Left kidney (tissue), 1 donor: ENCODE measurements at regions not wholly inside any gene's neighbourhood (a gene's known extent, or its start where the extent isn't known, plus 50 kb on each side); places are given as distances from the start of the nearest gene placed in this dataset.
"Not testable (repeated sequence)": the region's sequence is repeated elsewhere in the genome, so short reads cannot be mapped to it uniquely, and the experiment has no call there.

Experiments used
- DNase-seq: peaks from one replicate; pipeline ENCODE4 v3.0.0-alpha.2; 2013

DNA sequence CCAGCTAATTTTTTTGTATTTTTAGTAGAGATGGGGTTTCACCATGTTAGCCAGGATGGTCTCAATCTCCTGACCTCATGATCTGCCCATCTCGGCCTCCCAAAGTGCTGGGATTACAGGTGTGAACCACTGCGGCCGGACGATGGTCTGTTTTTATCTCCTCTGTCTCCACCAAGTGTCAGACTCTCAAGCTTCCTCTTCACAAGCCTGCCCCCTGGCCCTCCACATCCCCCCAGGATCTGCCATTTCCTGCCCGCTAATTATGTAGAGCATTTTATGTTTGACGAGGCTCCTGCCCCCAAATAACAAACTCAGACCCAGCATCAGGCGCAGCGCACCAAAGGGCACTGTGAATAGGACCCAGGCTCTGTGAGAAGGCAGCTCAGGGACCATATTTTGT lies 101.8 kb upstream of the PCBD1 start:
- not testable (repeated sequence) for DNase-seq

DNA sequence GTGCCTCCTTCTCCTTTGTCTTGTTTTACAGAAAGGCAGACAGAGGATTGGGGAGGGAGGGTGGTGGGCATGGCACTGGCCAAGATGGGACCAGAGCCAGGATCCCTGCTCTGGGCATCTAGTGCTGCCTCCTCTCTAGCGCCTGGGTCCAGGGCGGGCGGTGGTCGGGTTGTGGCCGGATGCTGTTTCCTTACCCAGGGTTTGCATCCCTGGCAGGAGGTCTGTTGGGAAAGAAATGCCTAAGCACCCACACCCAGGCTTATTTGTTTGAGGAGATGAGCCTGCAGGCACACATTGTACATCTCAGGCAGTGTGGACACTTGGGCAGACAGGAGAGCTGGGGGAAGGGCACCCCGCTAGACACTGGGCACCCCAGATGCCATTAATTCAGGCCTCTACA lies 102.3 kb upstream of the PCBD1 start:
- no peak for DNase-seq

DNA sequence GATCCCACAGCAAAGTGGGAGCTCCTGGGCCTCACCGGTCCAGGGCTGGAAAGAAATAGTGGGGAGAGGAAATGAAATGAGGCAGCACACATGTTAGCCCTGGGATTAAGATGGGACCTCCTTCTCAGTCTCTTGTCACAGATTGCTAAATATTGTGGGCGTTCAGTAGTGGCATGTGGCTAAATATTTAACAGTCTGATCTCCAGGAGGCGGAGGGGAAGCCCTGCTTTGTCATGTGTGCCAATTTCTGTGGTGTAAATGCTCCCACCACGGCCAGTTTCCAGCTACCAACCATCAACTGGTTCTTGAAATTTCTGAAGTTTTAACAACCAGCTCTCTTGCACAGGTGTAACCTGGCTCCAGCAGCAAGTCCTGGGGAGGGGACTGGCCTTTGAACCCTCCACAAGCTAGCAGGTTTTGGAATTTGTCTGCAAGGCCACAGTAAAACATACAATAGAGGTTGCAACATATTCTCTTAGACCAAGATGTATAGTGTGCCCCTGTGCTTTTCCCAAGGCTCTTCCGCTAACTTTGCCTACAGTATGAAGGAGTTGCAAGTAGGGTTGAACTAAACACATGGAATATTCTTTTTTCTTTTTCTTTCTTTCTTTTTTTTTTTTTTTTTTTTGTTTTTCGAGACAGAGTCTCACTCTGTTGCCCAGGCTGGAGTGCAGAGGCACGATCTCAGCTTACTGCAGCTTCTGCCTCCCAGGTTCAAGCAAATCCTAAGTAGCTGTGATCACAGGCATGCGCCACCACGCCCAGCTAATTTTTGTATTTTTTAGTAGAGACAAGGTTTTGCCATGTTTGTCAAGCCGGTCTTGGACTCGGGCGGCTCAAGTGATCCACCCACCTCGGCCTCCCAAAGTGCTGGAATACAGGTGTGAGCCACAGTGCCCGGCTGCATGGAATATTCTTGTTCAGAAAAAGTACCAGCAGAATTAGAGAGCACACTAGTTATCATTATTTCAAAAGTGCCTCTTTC lies 103.1 kb upstream of the PCBD1 start:
- DNase-seq: no peak

DNA sequence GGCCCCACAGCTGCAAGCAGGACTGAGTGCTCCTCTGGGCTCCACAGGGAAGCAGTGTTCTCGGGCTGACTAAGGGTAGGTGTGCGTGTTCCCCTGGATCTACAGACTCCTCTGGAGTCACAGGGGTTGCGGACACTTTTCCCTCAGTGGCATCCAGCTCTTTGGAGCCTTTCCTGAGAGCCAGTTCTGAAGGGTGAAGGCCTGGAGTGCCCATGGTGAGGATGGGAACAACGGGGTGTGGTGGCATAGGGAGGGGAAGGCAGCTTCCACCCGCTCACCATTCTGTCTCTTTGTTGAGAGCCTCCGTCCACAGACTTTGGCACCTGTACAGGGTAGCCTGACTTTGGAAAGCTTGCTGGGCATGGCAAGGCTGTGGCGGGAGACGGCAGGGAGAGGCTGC lies 104.1 kb upstream of the PCBD1 start:
- no peak for DNase-seq

DNA sequence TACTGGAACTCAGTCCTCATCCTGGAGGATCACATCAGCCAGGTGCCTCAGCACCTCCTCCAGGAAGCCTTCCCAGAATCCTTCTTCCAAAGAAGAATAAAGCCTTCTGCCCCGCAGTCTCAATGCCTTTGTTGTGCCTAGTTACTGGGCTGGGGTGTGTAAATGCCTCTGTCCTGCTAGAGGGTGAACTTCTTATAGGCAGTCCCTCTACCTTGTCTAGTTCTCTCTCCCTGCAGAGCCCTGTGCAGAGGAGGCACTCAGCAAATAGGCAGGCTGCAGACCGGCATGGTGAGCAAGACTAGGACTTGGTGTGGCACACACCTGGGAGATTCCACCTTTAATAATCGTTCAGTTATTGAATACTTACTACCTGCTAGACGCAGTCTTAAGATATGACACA lies 104.7 kb upstream of the PCBD1 start:
- no peak for DNase-seq

DNA sequence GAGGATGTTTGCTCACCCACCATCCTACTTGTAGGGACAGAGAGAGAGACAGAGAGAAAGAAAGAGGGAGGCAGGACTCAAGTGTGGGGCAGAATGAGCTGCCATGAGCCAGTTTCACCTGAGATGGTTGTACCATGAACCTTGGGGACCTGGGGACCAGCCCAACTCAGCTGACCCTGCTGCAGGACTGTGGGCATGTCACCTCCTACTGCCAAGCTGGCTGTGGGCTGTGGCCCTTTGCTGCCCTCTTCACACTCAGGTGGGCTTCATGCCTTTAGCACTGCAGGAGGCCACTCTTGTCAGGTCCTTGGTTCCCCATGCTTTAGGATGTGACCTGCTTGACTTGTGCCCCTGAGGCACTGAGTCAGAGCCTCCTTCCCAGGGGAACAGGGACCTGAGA lies 108.2 kb upstream of the PCBD1 start:
- DNase-seq: no peak

DNA sequence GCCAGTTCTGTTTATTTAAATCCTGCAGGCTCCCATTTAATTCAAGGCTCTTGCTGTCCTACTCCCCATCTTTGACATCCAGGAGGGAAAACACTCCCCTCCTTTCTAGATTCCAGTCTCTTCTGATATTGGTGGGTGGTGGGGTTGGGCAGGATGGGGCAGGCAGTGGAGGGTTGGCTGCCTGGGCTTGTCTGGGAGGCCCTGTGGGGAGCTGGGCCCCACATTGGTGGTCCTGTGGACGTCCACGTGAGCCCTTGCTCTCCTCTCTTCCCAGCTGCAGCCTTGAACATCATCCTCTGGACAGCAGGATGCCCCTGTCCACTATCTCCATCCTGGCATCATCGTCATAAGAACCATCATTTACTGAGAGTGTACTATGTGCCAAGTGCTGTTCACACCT lies 108.9 kb upstream of the PCBD1 start:
- no peak for DNase-seq

DNA sequence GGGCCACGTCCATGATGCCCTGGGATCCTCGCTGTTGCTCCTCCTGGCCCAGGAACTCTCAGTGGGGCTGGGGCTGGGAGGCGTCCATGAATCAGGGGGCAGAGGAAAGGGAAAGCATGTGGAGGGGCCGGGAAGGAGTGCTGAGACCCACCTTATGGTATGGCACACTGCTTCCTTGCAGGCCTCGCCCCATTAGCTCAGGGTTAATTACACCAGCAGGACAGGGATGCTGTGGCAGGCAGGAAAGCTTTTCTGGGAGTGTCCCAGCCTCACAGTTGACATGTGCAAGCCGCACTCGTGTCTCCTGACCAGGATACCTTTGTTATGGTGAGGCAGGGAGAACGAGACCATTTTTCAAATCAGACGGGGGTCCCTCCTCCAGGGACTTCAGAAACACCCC lies 109.7 kb upstream of the PCBD1 start:
- DNase-seq: no peak

DNA sequence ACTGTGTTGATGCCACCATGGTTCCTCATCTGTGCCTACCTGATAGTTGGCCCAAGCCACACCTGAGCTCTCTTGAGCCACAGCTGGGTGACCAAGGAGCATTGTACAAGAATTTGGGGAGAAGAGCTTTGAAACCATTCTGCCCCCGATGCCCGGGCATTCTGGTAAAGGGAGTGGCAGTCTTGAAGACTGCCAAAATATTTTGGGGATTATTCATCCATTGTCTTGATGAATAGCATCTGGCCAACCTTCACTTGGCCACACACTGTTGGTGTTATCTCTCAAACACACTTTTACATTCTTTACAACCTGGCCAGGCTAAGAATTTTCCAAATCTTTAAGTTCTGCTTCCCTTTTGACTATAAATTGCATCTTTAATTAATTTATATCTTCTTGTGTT lies 113.1 kb upstream of the PCBD1 start:
- DNase-seq: no peak

DNA sequence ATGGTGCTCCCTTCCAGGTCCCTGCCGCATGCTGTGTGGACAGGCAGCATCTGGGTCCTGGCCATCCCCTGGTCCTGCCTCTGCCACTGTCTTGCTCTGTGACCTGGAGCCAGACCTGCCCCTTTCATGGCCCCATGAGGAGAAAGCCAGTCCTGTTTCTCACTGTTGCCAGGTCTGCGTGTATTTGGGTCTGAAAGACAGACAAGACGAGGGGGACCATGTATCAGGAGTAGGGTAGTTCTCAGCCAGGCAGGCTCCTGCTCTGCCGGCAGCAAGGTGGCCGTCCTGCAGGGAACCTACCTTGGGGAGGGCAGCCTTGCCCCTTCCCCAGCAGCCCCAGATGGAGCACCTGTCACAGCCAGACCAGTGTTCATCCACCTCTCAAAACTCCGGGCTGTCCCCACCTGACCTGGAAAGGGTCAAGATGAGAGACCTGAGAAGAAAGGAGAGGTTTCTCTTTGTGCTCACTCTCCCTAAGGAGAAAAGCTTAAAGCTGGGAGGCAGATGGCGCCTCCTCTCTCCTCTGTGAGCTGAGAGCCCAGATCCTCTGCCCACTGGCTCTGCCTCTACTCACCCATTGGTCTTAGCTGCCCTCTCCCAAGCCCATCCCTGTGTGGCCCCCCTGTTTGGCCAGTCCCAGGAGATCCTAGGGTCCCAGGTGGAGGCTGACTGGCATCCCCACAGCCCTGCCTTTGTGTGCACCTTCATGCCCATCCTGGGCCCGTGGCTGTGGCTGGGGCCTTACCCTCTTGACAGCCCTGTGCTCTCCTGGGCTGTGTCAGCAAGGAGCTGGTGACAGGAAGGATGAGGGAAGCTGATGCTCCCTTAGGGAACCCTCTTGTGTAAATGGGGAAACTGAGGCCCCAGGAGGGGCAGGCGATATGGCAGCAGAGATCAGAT lies 116.1 kb upstream of the PCBD1 start:
- no peak for DNase-seq

DNA sequence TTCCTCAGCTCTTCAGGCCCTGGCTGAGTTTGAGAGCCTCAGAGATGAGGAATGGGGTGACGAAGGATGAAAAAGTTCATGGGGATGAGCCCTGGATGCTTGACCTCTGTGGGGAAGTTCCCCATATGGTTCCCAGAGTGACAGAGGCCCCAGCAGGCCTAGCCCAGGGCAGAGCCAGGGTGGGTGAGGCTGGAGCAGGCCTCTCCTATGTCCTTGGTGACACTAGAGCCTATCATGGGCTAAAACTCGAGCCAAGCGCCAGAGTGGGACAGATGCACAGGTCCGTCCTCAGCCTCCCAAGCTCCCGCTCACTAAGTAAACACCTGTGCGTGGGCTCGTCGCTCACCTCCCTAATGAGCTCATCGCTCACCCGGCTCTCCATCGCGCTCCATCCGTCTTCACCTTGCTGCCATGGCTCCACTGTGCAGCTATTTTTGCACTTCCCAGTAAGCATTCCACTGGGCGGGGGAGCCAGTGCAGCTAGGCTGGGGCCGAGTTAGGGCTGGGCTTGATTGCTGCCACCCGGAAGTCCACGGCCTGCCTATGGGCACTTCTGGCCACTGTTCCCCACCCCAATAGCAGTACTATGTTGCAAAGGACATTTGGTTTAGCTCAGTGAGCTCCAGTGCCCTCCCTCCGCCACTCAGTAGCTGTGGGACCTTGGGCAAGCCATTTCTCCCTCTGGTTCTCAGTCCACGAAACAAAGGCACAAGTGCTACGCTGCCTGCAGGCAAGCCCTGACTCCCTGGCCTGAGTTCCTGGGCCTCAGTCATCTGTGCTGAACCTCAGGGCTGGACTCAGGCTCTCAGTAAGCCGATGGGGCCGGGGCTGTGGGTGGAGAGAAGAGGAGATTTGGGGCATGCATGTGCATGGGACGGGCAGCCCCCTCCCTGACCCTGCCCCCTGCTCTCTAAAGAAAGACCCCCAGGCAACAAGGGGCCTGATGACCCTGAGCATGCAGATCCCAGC lies 117.3 kb upstream of the PCBD1 start:
- DNase-seq: no peak

DNA sequence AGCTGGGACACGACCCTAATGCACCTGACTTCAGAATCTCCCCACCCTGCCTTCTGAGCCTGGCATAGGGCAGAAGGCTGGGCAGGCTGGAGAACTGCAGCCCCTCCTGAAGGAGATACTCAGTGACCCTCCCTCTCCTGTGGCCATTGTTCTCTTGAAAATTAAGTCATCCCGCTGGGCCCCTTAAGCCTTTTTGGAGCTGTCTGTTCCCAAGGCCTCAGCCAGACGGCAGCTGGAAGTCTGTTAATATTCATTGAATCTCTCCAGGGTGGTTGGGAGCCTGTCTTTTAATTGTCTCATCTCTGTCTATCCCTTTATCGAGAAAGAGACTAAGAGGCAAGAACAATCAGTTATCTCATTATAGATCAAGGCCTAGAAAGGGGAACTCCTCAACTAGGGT lies 118.1 kb upstream of the PCBD1 start:
- no peak for DNase-seq

DNA sequence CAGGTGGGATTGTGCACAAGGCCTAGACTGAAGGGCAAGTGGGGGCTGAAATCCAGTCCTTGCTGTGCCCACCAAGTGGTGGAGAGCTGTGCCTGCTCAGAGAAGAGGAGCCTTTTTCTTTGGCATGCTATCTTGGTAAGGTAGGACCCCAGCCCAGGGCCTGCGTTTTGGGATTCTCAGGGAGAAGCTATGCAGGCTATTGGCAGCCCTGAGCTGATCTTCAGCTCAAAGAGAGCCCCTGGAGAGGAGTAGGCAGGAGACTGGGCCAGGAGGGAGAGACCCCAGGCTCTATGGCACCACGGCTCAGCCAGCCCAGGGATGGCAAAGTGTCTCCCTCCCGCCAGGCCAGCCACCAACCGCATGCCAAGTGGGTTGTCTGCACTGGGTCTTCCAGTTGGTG lies 119.2 kb upstream of the PCBD1 start:
- DNase-seq: no peak

DNA sequence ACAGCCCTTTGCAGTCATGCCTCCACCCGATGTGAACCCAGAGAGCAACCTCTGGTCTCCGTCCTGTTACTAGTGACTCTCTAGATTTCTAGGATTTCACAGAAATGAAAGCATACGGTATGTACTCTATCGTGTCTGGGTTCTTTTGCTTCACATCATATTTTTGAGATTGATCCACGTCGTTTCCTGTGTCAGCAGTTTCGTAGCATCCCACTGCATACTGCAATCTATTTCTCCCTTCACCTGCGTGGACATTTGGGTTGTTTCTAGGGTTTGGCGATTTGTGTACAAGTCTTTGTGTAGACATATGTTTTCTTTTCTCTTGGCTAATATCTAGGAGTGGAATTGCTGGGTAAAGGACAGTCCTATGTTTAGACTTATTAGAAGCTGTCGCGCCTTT lies 119.8 kb upstream of the PCBD1 start:
- no peak for DNase-seq

DNA sequence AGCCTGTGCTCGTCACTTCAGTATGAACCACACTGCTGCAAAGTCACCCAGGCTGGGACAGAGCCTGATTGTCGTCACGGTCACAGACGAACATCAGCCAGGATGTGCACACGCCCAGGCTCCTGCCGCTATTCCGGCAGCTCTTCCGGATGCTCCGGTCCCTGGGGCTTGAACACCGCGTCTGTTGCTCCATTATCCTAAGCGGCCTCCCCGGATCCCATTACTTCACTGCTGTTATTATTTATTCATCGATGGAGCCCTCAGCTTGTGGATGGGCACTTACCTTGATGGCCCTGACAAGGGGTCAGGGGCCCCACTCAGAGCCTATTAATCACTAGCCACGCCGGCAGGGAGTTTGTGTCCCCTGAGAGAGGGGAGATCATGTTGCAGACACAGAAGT lies 120.8 kb upstream of the PCBD1 start:
- no peak for DNase-seq

DNA sequence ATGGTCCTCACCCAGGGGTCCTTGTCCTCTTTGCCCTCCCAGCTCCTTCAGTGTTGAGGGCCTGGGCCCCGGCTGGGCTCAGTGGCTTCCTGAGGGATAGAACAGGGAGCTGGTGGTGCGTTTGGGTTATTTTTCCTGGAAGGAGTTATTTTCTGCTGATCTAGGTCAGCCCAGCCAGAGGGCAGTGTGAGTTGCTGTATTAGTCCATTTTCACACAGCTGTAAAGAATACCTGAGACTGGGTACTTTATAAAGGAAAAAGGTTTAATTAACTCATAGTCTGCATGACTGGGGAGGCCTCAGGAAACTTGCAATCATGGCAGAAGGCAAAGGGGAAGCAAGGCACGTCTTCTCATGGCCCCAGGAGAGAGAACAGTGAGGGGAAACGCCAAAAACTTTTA lies 122.4 kb upstream of the PCBD1 start:
- no peak for DNase-seq

DNA sequence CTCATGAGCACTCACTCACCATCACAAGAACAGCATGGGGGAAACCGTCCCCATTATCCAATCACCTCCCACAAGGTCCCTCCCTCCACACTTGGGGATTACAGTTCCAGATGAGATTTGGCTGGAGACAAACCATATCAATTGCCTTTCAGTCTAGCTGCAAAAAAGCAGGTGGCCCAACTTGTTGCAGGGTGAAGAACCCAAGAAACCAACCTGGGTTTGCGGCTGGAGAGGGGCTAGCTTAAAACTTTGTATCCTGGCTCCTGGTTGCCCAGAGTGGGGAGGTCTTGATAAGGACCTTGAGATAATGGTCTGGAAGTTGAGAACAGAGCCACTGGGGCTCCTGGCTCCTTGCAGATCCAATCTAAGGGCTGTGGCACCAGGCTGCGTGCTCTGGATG lies 122.8 kb upstream of the PCBD1 start:
- DNase-seq: no peak

DNA sequence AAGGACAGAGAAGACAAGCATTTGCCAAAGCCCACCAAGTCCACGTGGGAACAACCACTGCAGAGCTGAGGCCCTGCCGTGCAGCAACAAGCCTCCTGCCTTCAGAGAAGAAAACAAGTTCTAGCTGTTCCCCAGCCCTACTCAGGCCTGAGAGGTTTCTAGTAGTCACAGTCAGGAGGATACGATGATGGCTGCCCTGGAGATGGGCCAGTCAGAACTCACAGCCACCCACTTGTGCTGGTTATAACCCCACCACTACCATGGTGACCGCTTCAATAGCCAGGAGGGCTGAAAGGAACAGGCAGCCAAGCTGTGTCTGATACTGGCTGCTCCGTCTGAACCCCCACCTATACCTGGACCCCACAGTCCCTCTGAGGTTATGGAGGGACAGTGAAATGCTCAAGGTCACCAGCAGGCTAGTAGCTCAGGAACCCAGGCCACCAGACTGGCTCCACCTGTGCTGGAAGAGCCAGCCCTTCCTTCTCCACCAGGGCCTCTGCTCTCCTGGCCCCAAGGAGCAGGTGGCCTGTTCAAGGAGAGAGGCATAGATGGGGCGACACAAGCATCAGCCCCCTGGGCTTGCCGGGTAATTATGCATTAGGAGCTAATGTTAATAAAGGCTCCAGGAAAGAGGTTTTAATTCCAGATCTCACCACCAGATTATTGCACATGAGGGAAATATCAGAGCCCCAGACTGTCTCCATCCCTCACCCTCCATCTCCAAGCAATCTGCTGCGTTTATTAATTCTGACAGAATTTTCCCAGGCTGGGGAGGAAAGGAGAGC lies 125.8 kb upstream of the PCBD1 start:
- DNase-seq: no peak

DNA sequence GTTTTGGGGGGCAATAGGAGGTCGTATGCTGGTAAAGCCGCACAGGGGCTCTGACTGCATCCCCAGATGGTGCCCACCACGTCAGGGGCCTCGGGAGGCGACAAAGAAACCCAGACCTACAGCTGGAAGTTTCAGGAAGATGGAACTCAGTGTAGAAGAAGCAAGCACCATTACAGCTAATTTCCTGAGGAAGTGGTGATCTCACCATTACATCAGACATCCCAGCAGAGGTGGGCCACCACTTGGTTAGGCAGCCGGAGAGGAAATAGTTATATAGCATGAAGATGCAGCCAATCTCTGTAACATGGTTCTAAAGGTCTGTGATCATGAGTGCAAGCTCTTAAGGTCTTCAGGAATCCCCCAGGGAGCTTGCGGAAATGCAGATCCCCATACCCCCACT lies 127.3 kb upstream of the PCBD1 start:
- no peak for DNase-seq

DNA sequence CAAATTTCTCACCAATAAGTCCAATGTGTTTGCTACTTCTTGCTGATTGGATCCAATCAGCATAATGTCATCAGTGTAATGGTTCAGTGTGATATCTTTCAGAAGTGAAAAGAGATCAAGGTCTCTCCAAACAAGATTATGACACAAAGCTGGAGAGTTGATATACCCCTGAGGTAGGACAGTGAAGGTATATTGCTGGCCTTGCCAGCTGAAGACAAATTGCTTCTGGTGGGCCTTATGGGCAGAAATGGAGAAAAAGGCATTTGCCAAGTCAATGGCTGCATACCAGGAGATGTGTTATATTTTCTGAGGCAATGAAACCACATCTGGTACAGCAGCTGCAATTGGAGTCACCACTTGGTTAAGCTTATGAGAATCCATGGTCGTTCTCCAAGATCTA lies 131.7 kb upstream of the PCBD1 start:
- not testable (repeated sequence) for DNase-seq

DNA sequence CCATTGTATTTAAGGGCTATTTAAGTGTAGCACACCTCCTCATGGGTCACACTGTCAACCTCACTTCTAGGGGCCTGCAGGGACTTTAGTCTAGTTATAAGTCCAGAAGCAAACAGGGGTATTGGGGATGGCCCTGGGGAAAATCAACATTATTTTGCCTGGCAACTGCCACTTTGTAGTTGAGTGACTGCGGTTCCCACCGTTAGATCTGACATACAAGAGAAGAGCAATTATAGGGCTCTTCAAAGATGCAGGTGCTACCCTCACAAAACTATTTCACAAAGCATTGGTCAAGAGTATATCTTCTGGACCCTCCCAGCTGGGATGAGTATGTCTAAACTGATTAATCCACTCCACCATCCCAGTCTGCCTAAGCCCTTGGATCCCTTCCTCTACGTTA lies 133.0 kb upstream of the PCBD1 start:
- DNase-seq: no peak
